Heart right ventricle (tissue), 16 donors: ENCODE measurements at regions not wholly inside any gene's neighbourhood (a gene's known extent, or its start where the extent isn't known, plus 50 kb on each side); places are given as distances from the start of the nearest gene placed in this dataset.

Experiments used
- ATAC-seq, 8 donors: fragments of 200-7000 bp; cut with Tn5 transposase; one replicate each; pipeline ENCODE4 v1.9.1; 2020; ENCODE audit warnings: mild to moderate bottlenecking in 8 of 8, moderate library complexity in 8 of 8, moderate number of reproducible peaks in 1 of 8
- DNase-seq, 2 donors: peaks; one replicate each; pipeline ENCODE4 v3.0.0-alpha.2; 2020
- H3K27ac ChIP-seq, 10 donors: fragments of 200-600 bp; sonication (generic) in 2 of 10; one replicate each; pipeline versions ENCODE4 v1.5.0 to v1.8.0; 2020 to 2022; ENCODE audit warnings: mild to moderate bottlenecking in 3 of 10
- H3K27me3 ChIP-seq, 7 donors: fragments of 200-600 bp; one replicate each; pipeline ENCODE4 v1.8.0; 2021 to 2022; ENCODE audit warnings: mild to moderate bottlenecking in 2 of 7
- H3K36me3 ChIP-seq, 9 donors: fragments of 200-600 bp; sonication (generic) in 1 of 9; one replicate each; pipeline versions ENCODE4 v1.5.0 to v1.8.0; 2020 to 2022; ENCODE audit warnings: mild to moderate bottlenecking in 2 of 9
- H3K4me1 ChIP-seq, 9 donors: fragments of 200-600 bp; sonication (generic) in 1 of 9; one replicate each; pipeline versions ENCODE4 v1.5.0 to v1.8.0; 2020 to 2022; ENCODE audit warnings: mild to moderate bottlenecking in 4 of 9
- H3K4me3 ChIP-seq, 10 donors: fragments of 200-600 bp; sonication (generic) in 2 of 10; one replicate each; pipeline versions ENCODE4 v1.5.0 to v1.8.0; 2020 to 2022; ENCODE audit warnings: mild to moderate bottlenecking in 7 of 10, moderate library complexity in 2 of 10
- H3K9me3 ChIP-seq, 11 donors: fragments of 200-600 bp in 10 of 11; sonication (generic) in 2 of 11; one replicate each; pipeline versions ENCODE4 v1.5.0 to v1.8.0; 2013 to 2022; ENCODE audit warnings: mild to moderate bottlenecking in 2 of 11, control low read depth in 1 of 11, moderate library complexity in 1 of 11
- WGBS, 2 donors: extraction: QIAGEN DNeasy Blood & Tissue Kit; methylation state at CpG; one replicate each; pipeline ENCODE4 v1.1.7; 2013; ENCODE audit warnings: inconsistent platforms in 1 of 2; 5-methylcytosine and 5-hydroxymethylcytosine counted together
- intact Hi-C, 10 donors: fragments of 100-400 bp; cut with DNase I; formaldehyde crosslinking; loops; one replicate each; pipeline versions ENCODE4 v1.11.1 to v1.14.2; 2022
- TF ChIP-seq, protein P1 (sequence below), 9 donors: fragments of 200-600 bp; sonication (generic) in 2 of 9; IDR thresholded peaks; one replicate each; pipeline versions ENCODE4 v1.5.0 to v1.8.0; 2021 to 2022; ENCODE audit warnings: antibody characterized with exemption in 9 of 9, mild to moderate bottlenecking in 5 of 9, moderate library complexity in 1 of 9
- donor health status: Arrhythmogenic right ventricular cardiomyopathy.
- donor health status: ischemic (EF 13 %, LVEDD 7.1; RV severe dilation, severe dysfunction).
- donor health status: healthy with polysubstance abuse.
- donor health status: DM: no; HTN: yes; CAD: no.
- donor health status: DM: no; HTN: no; CAD: no.
- donor health status: ischemic (EF 25% LVEDD 6.9; RV normal size, moderate dysfunction).
- donor health status: ischemic (EF 25% LVEDD 5.7; RV mildly dilated, moderate dysfunction).
- donor health status: healthy.
- donor health status: DM: yes; HTN: yes; CAD: no.
- donor health status: Ischemic cardiomyopathy.
- donor health status: ischemic (EF 35%, LVEDD 5.7; RV mildly dilated, moderate dysfunction).
- donor health status: nonischemic (EF 11% LVEDD 7.7; RV severe dilation, severe dysfunction).
- donor health status: DM: yes; HTN: yes; CAD: no.
- donor health status: PGD.
- donor health status: ischemic (EF 29% LVEDD 5.4; RV normal size, mild dysfunction).
- donor health status: nonischemic (EF 23%, LVEDD 6.1; RV moderate dilation, normal function).

DNA sequence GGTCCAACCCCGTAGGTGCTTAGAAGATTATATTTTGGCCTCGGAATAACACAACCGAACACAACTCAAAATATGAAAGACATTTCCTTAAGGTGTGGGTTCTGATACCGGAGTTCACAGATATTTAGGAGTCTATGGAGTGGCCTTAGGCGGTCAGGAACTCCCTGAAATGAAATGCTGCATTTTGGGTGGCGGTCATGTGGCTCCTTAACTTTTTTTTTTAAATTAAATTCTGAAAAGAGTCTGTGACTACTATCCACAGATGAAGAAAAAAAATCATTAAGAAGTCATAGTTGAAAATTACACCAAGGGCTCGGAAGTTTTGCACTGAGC, 290.9 kb upstream of the NFE2L3 start:
- intact Hi-C loops: loop anchor here in 2 of 10 donors (10.0 kb wide), 2 partner anchors 1294 to 1304 kb away; partner anchors contain the start of genes HOXA3 (in 1 of the 2), HOXA7 (in 1 of the 2) and HOXA9 (in 1 of the 2)
- Histone ChIP-seq H3K4me3 (no peak overlapping the region), H3K9me3 (no peaks in the 10 kb centered on the region), H3K36me3 (no peaks in the 10 kb centered on the region), H3K27me3 (peaks cover 52 to 99% (median 99%) of the 10 kb centered on the region in 7 donors), H3K27ac (no peak overlapping the region), H3K4me1 (peaks cover 0 to 43% (median 19%) of the 10 kb centered on the region in 9 donors)
- ATAC-seq: no peak
- WGBS, 2 donors: 11 to 14% methylated on average over 7 of the region's 7 CpGs
- DNase-seq: no peak
- TF ChIP-seq, protein P1, sequence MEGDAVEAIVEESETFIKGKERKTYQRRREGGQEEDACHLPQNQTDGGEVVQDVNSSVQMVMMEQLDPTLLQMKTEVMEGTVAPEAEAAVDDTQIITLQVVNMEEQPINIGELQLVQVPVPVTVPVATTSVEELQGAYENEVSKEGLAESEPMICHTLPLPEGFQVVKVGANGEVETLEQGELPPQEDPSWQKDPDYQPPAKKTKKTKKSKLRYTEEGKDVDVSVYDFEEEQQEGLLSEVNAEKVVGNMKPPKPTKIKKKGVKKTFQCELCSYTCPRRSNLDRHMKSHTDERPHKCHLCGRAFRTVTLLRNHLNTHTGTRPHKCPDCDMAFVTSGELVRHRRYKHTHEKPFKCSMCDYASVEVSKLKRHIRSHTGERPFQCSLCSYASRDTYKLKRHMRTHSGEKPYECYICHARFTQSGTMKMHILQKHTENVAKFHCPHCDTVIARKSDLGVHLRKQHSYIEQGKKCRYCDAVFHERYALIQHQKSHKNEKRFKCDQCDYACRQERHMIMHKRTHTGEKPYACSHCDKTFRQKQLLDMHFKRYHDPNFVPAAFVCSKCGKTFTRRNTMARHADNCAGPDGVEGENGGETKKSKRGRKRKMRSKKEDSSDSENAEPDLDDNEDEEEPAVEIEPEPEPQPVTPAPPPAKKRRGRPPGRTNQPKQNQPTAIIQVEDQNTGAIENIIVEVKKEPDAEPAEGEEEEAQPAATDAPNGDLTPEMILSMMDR (IDR thresholded peaks at IDR 0.05): no peak

DNA sequence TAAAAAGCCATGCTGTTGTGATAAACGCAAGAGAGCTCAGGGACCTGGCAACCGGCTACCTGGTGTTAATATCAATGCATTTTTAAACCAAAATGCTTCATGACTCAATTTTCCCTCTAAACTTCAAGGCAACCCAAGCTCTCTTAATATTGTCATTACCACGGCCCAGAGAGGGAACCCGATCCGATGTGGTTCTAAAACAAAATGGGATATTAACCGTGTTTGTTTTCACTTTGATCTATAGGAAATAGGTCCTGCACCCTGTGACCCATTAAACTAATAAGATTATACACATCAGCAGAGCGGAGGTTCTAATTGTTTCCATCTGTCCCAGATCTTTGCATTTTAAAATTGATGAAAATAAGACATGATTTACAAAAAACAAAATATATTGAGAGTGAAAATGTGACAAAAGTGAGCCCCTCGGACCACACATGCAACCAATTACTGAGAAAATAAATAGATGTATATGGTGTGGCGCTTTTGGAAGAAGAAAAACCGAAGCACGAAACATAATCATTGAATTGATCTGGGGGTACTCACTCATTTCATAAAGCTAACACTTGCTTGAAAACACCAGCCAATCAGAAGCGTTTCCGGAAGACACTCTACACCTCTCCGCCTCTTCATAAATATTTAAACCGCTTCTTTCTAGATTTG, 290.3 kb upstream of the NFE2L3 start:
- intact Hi-C loops: loop anchor here in 2 of 10 donors (10.0 kb wide), 2 partner anchors 1293 to 1303 kb away; partner anchors contain the start of genes HOXA3 (in 1 of the 2), HOXA7 (in 1 of the 2) and HOXA9 (in 1 of the 2)
- Histone ChIP-seq H3K4me3 (peak overlapping the region in 1 of 10 donors; percentile 22), H3K36me3 (no peaks in the 10 kb centered on the region), H3K9me3 (no peaks in the 10 kb centered on the region), H3K27ac (no peak overlapping the region), H3K4me1 (peaks cover 0 to 37% (median 18%) of the 10 kb centered on the region in 9 donors), H3K27me3 (peaks cover 57 to 99% (median 99%) of the 10 kb centered on the region in 7 donors)
- WGBS, 2 donors: 3 to 9% methylated on average over 15 of the region's 15 CpGs
- ATAC-seq (no peak), DNase-seq (no peak)
- TF ChIP-seq, protein P1 (IDR thresholded peaks at IDR 0.05): no peak

GRCh38 chr7:25862261-25863004, 289.6 kb upstream of the NFE2L3 start:
- peaks cover 53 to 100% (median 100%) of the 10 kb centered on the region in 7 donors for H3K27me3 ChIP-seq
- H3K27ac ChIP-seq: no peak overlapping the region
- DNase-seq (peak; percentile 76 to 78), ATAC-seq (peak; percentile 78 to 95 (median 90))
- peak overlapping the region in 2 of 10 donors; percentile 2 to 22 for H3K4me3 ChIP-seq
- intact Hi-C loops: loop anchor here in 2 of 10 donors (10.0 kb wide), 2 partner anchors 1292 to 1302 kb away; partner anchors contain the start of genes HOXA3 (in 1 of the 2), HOXA7 (in 1 of the 2) and HOXA9 (in 1 of the 2)
- H3K9me3 ChIP-seq: no peaks in the 10 kb centered on the region
- H3K36me3 ChIP-seq: no peaks in the 10 kb centered on the region
- TF ChIP-seq, protein P1 (IDR thresholded peaks at IDR 0.05): no peak
- peaks cover 0 to 31% (median 14%) of the 10 kb centered on the region in 9 donors for H3K4me1 ChIP-seq
- 1 to 2% methylated on average over 45 of the region's 45 CpGs for WGBS, 2 donors

DNA sequence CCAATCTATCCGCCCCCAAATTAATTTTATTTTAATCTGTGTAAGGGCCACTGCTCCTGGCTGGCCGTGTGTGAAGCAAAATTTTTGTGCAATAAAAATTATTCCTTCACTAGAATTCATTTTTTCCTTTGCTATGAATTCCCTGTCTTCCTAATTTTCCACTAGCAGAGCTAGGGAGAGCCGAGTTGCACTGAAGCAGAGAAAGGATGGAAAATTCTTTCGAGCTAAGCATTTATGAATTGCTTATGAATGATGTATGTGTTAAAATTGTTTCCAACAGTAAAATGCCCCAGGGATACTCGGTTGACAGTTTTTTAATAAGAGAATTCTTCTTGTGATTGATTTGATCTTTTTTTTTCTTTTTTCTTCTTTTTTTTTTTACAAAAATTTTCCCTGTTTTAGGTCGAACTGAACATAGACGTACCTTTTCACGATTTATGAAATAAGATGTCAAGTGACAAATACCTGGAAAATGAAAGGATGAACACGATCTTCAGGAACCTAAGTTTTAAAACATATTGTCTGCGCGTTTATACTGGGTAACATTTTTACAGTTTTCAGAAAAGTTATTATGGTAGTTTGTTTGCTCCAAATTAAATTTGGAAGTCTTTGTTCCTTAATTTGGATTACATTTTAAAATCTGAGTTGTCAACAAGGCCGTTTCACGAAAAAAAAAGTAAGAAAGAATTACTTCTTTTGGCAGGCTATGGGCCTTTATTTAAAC, 288.8 kb upstream of the NFE2L3 start:
- Histone ChIP-seq H3K27me3 (peaks cover 48 to 100% (median 100%) of the 10 kb centered on the region in 7 donors), H3K4me3 (peak overlapping the region in 1 of 10 donors; percentile 22), H3K4me1 (peaks cover 0 to 27% (median 10%) of the 10 kb centered on the region in 9 donors), H3K36me3 (no peaks in the 10 kb centered on the region), H3K27ac (no peak overlapping the region), H3K9me3 (no peaks in the 10 kb centered on the region)
- DNase-seq: no peak
- 9% methylated on average over 13 of the region's 13 CpGs for WGBS, 2 donors
- no peak for ATAC-seq
- TF ChIP-seq, protein P1 (IDR thresholded peaks at IDR 0.05): no peak
- intact Hi-C loops: loop anchor here in 2 of 10 donors (10.0 kb wide), 2 partner anchors 1292 to 1302 kb away; partner anchors contain the start of genes HOXA3 (in 1 of the 2), HOXA7 (in 1 of the 2) and HOXA9 (in 1 of the 2)
